ENCODE measurements at regions not wholly inside any gene's neighbourhood (a gene's known extent, or its start where the extent isn't known, plus 50 kb on each side); places are given as distances from the start of the nearest gene placed in this dataset.

- TF ChIP-seq, protein P1, sequence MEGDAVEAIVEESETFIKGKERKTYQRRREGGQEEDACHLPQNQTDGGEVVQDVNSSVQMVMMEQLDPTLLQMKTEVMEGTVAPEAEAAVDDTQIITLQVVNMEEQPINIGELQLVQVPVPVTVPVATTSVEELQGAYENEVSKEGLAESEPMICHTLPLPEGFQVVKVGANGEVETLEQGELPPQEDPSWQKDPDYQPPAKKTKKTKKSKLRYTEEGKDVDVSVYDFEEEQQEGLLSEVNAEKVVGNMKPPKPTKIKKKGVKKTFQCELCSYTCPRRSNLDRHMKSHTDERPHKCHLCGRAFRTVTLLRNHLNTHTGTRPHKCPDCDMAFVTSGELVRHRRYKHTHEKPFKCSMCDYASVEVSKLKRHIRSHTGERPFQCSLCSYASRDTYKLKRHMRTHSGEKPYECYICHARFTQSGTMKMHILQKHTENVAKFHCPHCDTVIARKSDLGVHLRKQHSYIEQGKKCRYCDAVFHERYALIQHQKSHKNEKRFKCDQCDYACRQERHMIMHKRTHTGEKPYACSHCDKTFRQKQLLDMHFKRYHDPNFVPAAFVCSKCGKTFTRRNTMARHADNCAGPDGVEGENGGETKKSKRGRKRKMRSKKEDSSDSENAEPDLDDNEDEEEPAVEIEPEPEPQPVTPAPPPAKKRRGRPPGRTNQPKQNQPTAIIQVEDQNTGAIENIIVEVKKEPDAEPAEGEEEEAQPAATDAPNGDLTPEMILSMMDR (IDR thresholded peaks at IDR 0.05): no peak
- TF ChIP-seq POLR2A (IDR thresholded peaks at IDR 0.05): no peak
Measured at GRCh38 chr11:131157678-131158077, 212.7 kb upstream of the NTM start.
